ENCODE measurements at regions not wholly inside any gene's neighbourhood (a gene's known extent, or its start where the extent isn't known, plus 50 kb on each side); places are given as distances from the start of the nearest gene placed in this dataset.

- Histone ChIP-seq H3K4me1 (ENCODE audit: control insufficient read depth, insufficient read depth, low read length) (no peaks in the 10 kb centered on the region), H3K4me3 (ENCODE audit: low read length) (no peak overlapping the region), H3K36me3 (ENCODE audit: control insufficient read depth, insufficient read depth, low read length) (no peaks in the 10 kb centered on the region), H3K9me3 (ENCODE audit: control insufficient read depth, low read length) (no peaks in the 10 kb centered on the region), H3K27me3 (ENCODE audit: control insufficient read depth, insufficient read depth, low read length) (no peaks in the 10 kb centered on the region), H3K9ac (ENCODE audit: low read length) (no peak overlapping the region)
These were observed 122.8 kb upstream of the UXS1 start for GRCh38 chr2:106316915-106317314.

GRCh38 chr2:106314444-106314843 is 120.3 kb upstream of the UXS1 start:
- no peaks in the 10 kb centered on the region for H3K27me3 ChIP-seq (ENCODE audit: control insufficient read depth, insufficient read depth, low read length)
- H3K4me3 ChIP-seq (ENCODE audit: low read length), result no peak overlapping the region
- no peak overlapping the region for H3K9ac ChIP-seq (ENCODE audit: low read length)
- no peaks in the 10 kb centered on the region for H3K4me1 ChIP-seq (ENCODE audit: control insufficient read depth, insufficient read depth, low read length)
- H3K36me3 ChIP-seq (ENCODE audit: control insufficient read depth, insufficient read depth, low read length), result no peaks in the 10 kb centered on the region
- no peaks in the 10 kb centered on the region for H3K9me3 ChIP-seq (ENCODE audit: control insufficient read depth, low read length)

GRCh38 chr2:106311041-106311370 is 116.9 kb upstream of the UXS1 start:
- H3K36me3 ChIP-seq (ENCODE audit: control insufficient read depth, insufficient read depth, low read length), result no peaks in the 10 kb centered on the region
- no peak overlapping the region for H3K9ac ChIP-seq (ENCODE audit: low read length)
- H3K9me3 ChIP-seq (ENCODE audit: control insufficient read depth, low read length), result no peaks in the 10 kb centered on the region
- H3K4me1 ChIP-seq (ENCODE audit: control insufficient read depth, insufficient read depth, low read length), result no peaks in the 10 kb centered on the region
- no peaks in the 10 kb centered on the region for H3K27me3 ChIP-seq (ENCODE audit: control insufficient read depth, insufficient read depth, low read length)
- no peak overlapping the region for H3K4me3 ChIP-seq (ENCODE audit: low read length)

- Histone ChIP-seq H3K4me1 (ENCODE audit: control insufficient read depth, insufficient read depth, low read length) (no peaks in the 10 kb centered on the region), H3K36me3 (ENCODE audit: control insufficient read depth, insufficient read depth, low read length) (no peaks in the 10 kb centered on the region), H3K9ac (ENCODE audit: low read length) (no peak overlapping the region), H3K4me3 (ENCODE audit: low read length) (no peak overlapping the region), H3K27me3 (ENCODE audit: control insufficient read depth, insufficient read depth, low read length) (no peaks in the 10 kb centered on the region), H3K9me3 (ENCODE audit: control insufficient read depth, low read length) (no peaks in the 10 kb centered on the region)
These were observed 113.8 kb upstream of the UXS1 start for GRCh38 chr2:106307860-106308259.

- Histone ChIP-seq H3K36me3 (ENCODE audit: control insufficient read depth, insufficient read depth, low read length) (no peaks in the 10 kb centered on the region), H3K9me3 (ENCODE audit: control insufficient read depth, low read length) (no peaks in the 10 kb centered on the region), H3K9ac (ENCODE audit: low read length) (no peak overlapping the region), H3K4me1 (ENCODE audit: control insufficient read depth, insufficient read depth, low read length) (no peaks in the 10 kb centered on the region), H3K27me3 (ENCODE audit: control insufficient read depth, insufficient read depth, low read length) (no peaks in the 10 kb centered on the region), H3K4me3 (ENCODE audit: low read length) (no peak overlapping the region)
These were observed 112.3 kb upstream of the UXS1 start for GRCh38 chr2:106306387-106306786.

GRCh38 chr2:106304612-106305184 is 110.6 kb upstream of the UXS1 start:
- Histone ChIP-seq H3K36me3 (ENCODE audit: control insufficient read depth, insufficient read depth, low read length) (no peaks in the 10 kb centered on the region), H3K9me3 (ENCODE audit: control insufficient read depth, low read length) (no peaks in the 10 kb centered on the region), H3K4me3 (ENCODE audit: low read length) (no peak overlapping the region), H3K9ac (ENCODE audit: low read length) (no peak overlapping the region), H3K4me1 (ENCODE audit: control insufficient read depth, insufficient read depth, low read length) (no peaks in the 10 kb centered on the region), H3K27me3 (ENCODE audit: control insufficient read depth, insufficient read depth, low read length) (no peaks in the 10 kb centered on the region)

- Histone ChIP-seq H3K27me3 (ENCODE audit: control insufficient read depth, insufficient read depth, low read length) (no peaks in the 10 kb centered on the region), H3K36me3 (ENCODE audit: control insufficient read depth, insufficient read depth, low read length) (no peaks in the 10 kb centered on the region), H3K9me3 (ENCODE audit: control insufficient read depth, low read length) (no peaks in the 10 kb centered on the region), H3K9ac (ENCODE audit: low read length) (no peak overlapping the region), H3K4me1 (ENCODE audit: control insufficient read depth, insufficient read depth, low read length) (no peaks in the 10 kb centered on the region), H3K4me3 (ENCODE audit: low read length) (no peak overlapping the region)
These were observed 105.6 kb upstream of the UXS1 start for GRCh38 chr2:106299696-106300095.

GRCh38 chr2:106296182-106296815 is 102.2 kb upstream of the UXS1 start:
- Histone ChIP-seq H3K4me3 (ENCODE audit: low read length) (no peak overlapping the region), H3K4me1 (ENCODE audit: control insufficient read depth, insufficient read depth, low read length) (no peaks in the 10 kb centered on the region), H3K9me3 (ENCODE audit: control insufficient read depth, low read length) (no peaks in the 10 kb centered on the region), H3K36me3 (ENCODE audit: control insufficient read depth, insufficient read depth, low read length) (no peaks in the 10 kb centered on the region), H3K9ac (ENCODE audit: low read length) (no peak overlapping the region), H3K27me3 (ENCODE audit: control insufficient read depth, insufficient read depth, low read length) (no peaks in the 10 kb centered on the region)

- Histone ChIP-seq H3K4me3 (ENCODE audit: low read length) (no peak overlapping the region), H3K36me3 (ENCODE audit: control insufficient read depth, insufficient read depth, low read length) (no peaks in the 10 kb centered on the region), H3K27me3 (ENCODE audit: control insufficient read depth, insufficient read depth, low read length) (no peaks in the 10 kb centered on the region), H3K9me3 (ENCODE audit: control insufficient read depth, low read length) (no peaks in the 10 kb centered on the region), H3K9ac (ENCODE audit: low read length) (no peak overlapping the region), H3K4me1 (ENCODE audit: control insufficient read depth, insufficient read depth, low read length) (no peaks in the 10 kb centered on the region)
These were observed 100.1 kb upstream of the UXS1 start for GRCh38 chr2:106294182-106294581.

GRCh38 chr2:106293271-106293783 is 99.2 kb upstream of the UXS1 start:
- Histone ChIP-seq H3K9me3 (ENCODE audit: control insufficient read depth, low read length) (no peaks in the 10 kb centered on the region), H3K4me1 (ENCODE audit: control insufficient read depth, insufficient read depth, low read length) (no peaks in the 10 kb centered on the region), H3K4me3 (ENCODE audit: low read length) (no peak overlapping the region), H3K9ac (ENCODE audit: low read length) (no peak overlapping the region), H3K36me3 (ENCODE audit: control insufficient read depth, insufficient read depth, low read length) (no peaks in the 10 kb centered on the region), H3K27me3 (ENCODE audit: control insufficient read depth, insufficient read depth, low read length) (no peaks in the 10 kb centered on the region)

- Histone ChIP-seq H3K9ac (ENCODE audit: low read length) (no peak overlapping the region), H3K9me3 (ENCODE audit: control insufficient read depth, low read length) (no peaks in the 10 kb centered on the region), H3K4me3 (ENCODE audit: low read length) (no peak overlapping the region), H3K4me1 (ENCODE audit: control insufficient read depth, insufficient read depth, low read length) (no peaks in the 10 kb centered on the region), H3K27me3 (ENCODE audit: control insufficient read depth, insufficient read depth, low read length) (no peaks in the 10 kb centered on the region), H3K36me3 (ENCODE audit: control insufficient read depth, insufficient read depth, low read length) (no peaks in the 10 kb centered on the region)
These were observed 98.5 kb upstream of the UXS1 start for GRCh38 chr2:106292627-106293026.

GRCh38 chr2:106288873-106289272 is 94.8 kb upstream of the UXS1 start:
- Histone ChIP-seq H3K36me3 (ENCODE audit: control insufficient read depth, insufficient read depth, low read length) (no peaks in the 10 kb centered on the region), H3K4me3 (ENCODE audit: low read length) (no peak overlapping the region)

More at GRCh38 chr2:106288873-106289272, 94.8 kb upstream of the UXS1 start:
- H3K4me1 ChIP-seq (ENCODE audit: control insufficient read depth, insufficient read depth, low read length), result no peaks in the 10 kb centered on the region
- H3K9me3 ChIP-seq (ENCODE audit: control insufficient read depth, low read length), result no peaks in the 10 kb centered on the region
- H3K27me3 ChIP-seq (ENCODE audit: control insufficient read depth, insufficient read depth, low read length), result no peaks in the 10 kb centered on the region
- H3K9ac ChIP-seq (ENCODE audit: low read length), result no peak overlapping the region
